H1 (cell line): ENCODE measurements at regions not wholly inside any gene's neighbourhood (a gene's known extent, or its start where the extent isn't known, plus 50 kb on each side); places are given as distances from the start of the nearest gene placed in this dataset.

Experiments
- CTCF ChIA-PET: fragments of 300-600 bp; sonication (Branson Sonifier 250); formaldehyde crosslinking; loops from one replicate; lab custom pipeline; 2021; ENCODE audit not compliant: partially characterized antibody; lab: Charles Lee
- POLR2A ChIA-PET: fragments of 300-600 bp; sonication (Branson Sonifier 250); formaldehyde crosslinking; loops from one replicate; lab custom pipeline; 2021; ENCODE audit warnings: inconsistent platforms; ENCODE audit not compliant: partially characterized antibody; lab: Charles Lee
- DNase-seq, 2 experiments: peaks; one replicate each; pipeline versions ENCODE4 v3.0.0 to v3.0.0-alpha.2; 2010 to 2022; ENCODE audit warnings: low spot score in 2 of 2, low read depth in 1 of 2, mixed read lengths in 1 of 2
- FAIRE-seq: peaks from 2 replicates; lab custom pipeline; 2011; peaks lifted over from hg19 to GRCh38; lab: Jason Lieb, UNC
- H2AFZ ChIP-seq: 2 replicates; pipeline ENCODE4 v1.8.1; 2012; ENCODE audit warnings: low read length, inconsistent platforms
- H2AK5ac ChIP-seq: 2 replicates; pipeline ENCODE4 v1.6.1; 2013; ENCODE audit warnings: low read depth, low read length
- H2BK120ac ChIP-seq: replicated peaks from 2 replicates; pipeline ENCODE3; 2013; ENCODE audit warnings: low read depth, low read length, inconsistent platforms
- H2BK12ac ChIP-seq: 2 replicates; pipeline ENCODE4 v1.6.1; 2013; ENCODE audit warnings: low read depth, low read length
- H2BK15ac ChIP-seq: 2 replicates; pipeline ENCODE4 v1.6.1; 2013; ENCODE audit warnings: low read length
- H2BK20ac ChIP-seq: 2 replicates; pipeline ENCODE4 v1.6.1; 2013; ENCODE audit warnings: low read length
- H2BK5ac ChIP-seq: 2 replicates; pipeline ENCODE4 v1.6.1; 2013; ENCODE audit warnings: low read depth, low read length
- H3K14ac ChIP-seq: 2 replicates; pipeline ENCODE4 v1.6.1; 2013; ENCODE audit warnings: inconsistent platforms; ENCODE audit not compliant: insufficient read length
- H3K18ac ChIP-seq: 2 replicates; pipeline ENCODE4 v1.6.1; 2013; ENCODE audit warnings: low read length; ENCODE audit errors: extremely low read depth
- H3K23ac ChIP-seq: 2 replicates; pipeline ENCODE4 v1.6.1; 2013; ENCODE audit warnings: inconsistent platforms; ENCODE audit not compliant: insufficient read length
- H3K23me2 ChIP-seq: 2 replicates; pipeline ENCODE4 v1.6.1; 2013; ENCODE audit warnings: low read depth, low read length
- H3K27ac ChIP-seq: 2 replicates; pipeline ENCODE4 v1.6.1; 2011; ENCODE audit warnings: low read depth, low read length, inconsistent platforms
- H3K27me3 ChIP-seq, 4 experiments: replicated peaks in 1 of 4; 1 replicate in 1 of 4; 2 replicates in 3 of 4; pipeline versions ENCODE4 v1.6.1 to v1.8.1; 2011 to 2013; ENCODE audit warnings: low read length in 3 of 4, mild to moderate bottlenecking in 3 of 4, inconsistent platforms in 2 of 4, mixed read lengths in 2 of 4, moderate library complexity in 1 of 4; ENCODE audit not compliant: control insufficient read depth in 3 of 4, insufficient read depth in 3 of 4; ENCODE audit errors: extremely low read depth in 1 of 4
- H3K36me3 ChIP-seq, 4 experiments: 2 replicates each; pipeline versions ENCODE4 v1.6.1 to v1.8.1; 2011 to 2013; ENCODE audit warnings: mild to moderate bottlenecking in 4 of 4, low read length in 3 of 4, moderate library complexity in 2 of 4, control low read depth in 1 of 4, inconsistent platforms in 1 of 4; ENCODE audit not compliant: insufficient read depth in 4 of 4, control insufficient read depth in 2 of 4
- H3K4ac ChIP-seq: replicated peaks from 2 replicates; pipeline ENCODE3; 2013; ENCODE audit warnings: low read length, low read depth, mixed read lengths, inconsistent platforms; ENCODE audit not compliant: insufficient read length
- H3K4me1 ChIP-seq, 4 experiments: replicated peaks in 1 of 4; 1 replicate in 1 of 4; 2 replicates in 3 of 4; pipeline versions ENCODE4 v1.6.1 to v1.8.1; 2011 to 2013; ENCODE audit warnings: low read length in 3 of 4, inconsistent platforms in 2 of 4, mixed read lengths in 1 of 4; ENCODE audit not compliant: insufficient read depth in 4 of 4, control insufficient read depth in 3 of 4
- H3K4me2 ChIP-seq, 2 experiments: 2 replicates each; pipeline versions ENCODE4 v1.6.1 to v1.8.1; 2011 to 2013; ENCODE audit warnings: low read depth in 2 of 2, low read length in 2 of 2, control low read depth in 1 of 2, inconsistent platforms in 1 of 2, mild to moderate bottlenecking in 1 of 2; ENCODE audit not compliant: insufficient read depth in 1 of 2
- H3K4me3 ChIP-seq, 4 experiments: fragments of 200-600, 300-600 bp in 1 of 4; sonication (generic), shearing (Covaris generic), sonication (Bioruptor Twin) in 1 of 4; 2 replicates each; pipeline versions ENCODE4 v1.5.1 to v1.8.1; 2011 to 2016; ENCODE audit warnings: low read length in 4 of 4, low read depth in 3 of 4, control low read depth in 2 of 4, inconsistent platforms in 2 of 4, mild to moderate bottlenecking in 2 of 4, mixed read lengths in 1 of 4, moderate library complexity in 1 of 4; ENCODE audit not compliant: insufficient read depth in 2 of 4; ENCODE audit errors: extremely low read depth in 1 of 4
- H3K56ac ChIP-seq: replicated peaks from 2 replicates; pipeline ENCODE3; 2013; ENCODE audit warnings: low read depth, mild to moderate bottlenecking, mixed read lengths, low read length, inconsistent platforms; ENCODE audit not compliant: insufficient read length
- H3K79me1 ChIP-seq: 2 replicates; pipeline ENCODE4 v1.6.1; 2013; ENCODE audit warnings: low read depth, low read length, control low read depth
- H3K79me2 ChIP-seq, 2 experiments: 2 replicates each; pipeline versions ENCODE4 v1.6.1 to v1.8.1; 2012 to 2013; ENCODE audit warnings: low read length in 2 of 2, mild to moderate bottlenecking in 2 of 2, inconsistent platforms in 1 of 2; ENCODE audit not compliant: insufficient read depth in 2 of 2, control insufficient read depth in 1 of 2
- H3K9ac ChIP-seq, 4 experiments: replicated peaks in 1 of 4; 1 replicate in 1 of 4; 2 replicates in 3 of 4; pipeline versions ENCODE4 v1.6.1 to v1.8.1; 2011 to 2013; ENCODE audit warnings: low read depth in 3 of 4, low read length in 3 of 4, control low read depth in 2 of 4, mild to moderate bottlenecking in 2 of 4, moderate library complexity in 2 of 4, inconsistent platforms in 1 of 4; ENCODE audit errors: extremely low read depth in 1 of 4
- H3K9me3 ChIP-seq, 2 experiments: 2 replicates each; pipeline versions ENCODE4 v1.6.1 to v1.8.1; 2012 to 2013; ENCODE audit warnings: mild to moderate bottlenecking in 2 of 2, moderate library complexity in 2 of 2, control low read depth in 1 of 2, inconsistent platforms in 1 of 2, low read depth in 1 of 2, low read length in 1 of 2, mixed read lengths in 1 of 2; ENCODE audit not compliant: insufficient read depth in 2 of 2
- H4K20me1 ChIP-seq, 2 experiments: replicated peaks in 1 of 2; 2 replicates each; pipeline versions ENCODE3 to v1.8.1; 2011 to 2013; ENCODE audit warnings: inconsistent platforms in 2 of 2, low read length in 2 of 2, mild to moderate bottlenecking in 1 of 2; ENCODE audit not compliant: insufficient read depth in 2 of 2, control insufficient read depth in 1 of 2
- H4K5ac ChIP-seq: 2 replicates; pipeline ENCODE4 v1.6.1; 2013; ENCODE audit warnings: low read length, low read depth, mixed read lengths, inconsistent platforms; ENCODE audit not compliant: insufficient read length
- H4K8ac ChIP-seq: 2 replicates; pipeline ENCODE4 v1.8.0; 2013; ENCODE audit warnings: mild to moderate bottlenecking, moderate library complexity, low read length, inconsistent platforms; ENCODE audit not compliant: insufficient read depth; ENCODE audit errors: extremely low read depth
- H4K91ac ChIP-seq: replicated peaks from 2 replicates; pipeline ENCODE3; 2013; ENCODE audit warnings: low read length, mixed read lengths, inconsistent platforms; ENCODE audit not compliant: insufficient read length
- ASH2L ChIP-seq: fragments of 200-600, 300-600 bp; sonication (generic); IDR thresholded peaks from one replicate; pipeline ENCODE4 v1.7.1; 2017; ENCODE audit warnings: low read length
- GTF2F1 ChIP-seq: IDR thresholded peaks from 2 replicates; pipeline ENCODE4 v1.6.1; 2012; ENCODE audit warnings: low read depth, low read length, improper control_type of control experiment, borderline replicate concordance
- KDM1A ChIP-seq: fragments of 200-600, 300-600 bp; sonication (generic); IDR thresholded peaks from 2 replicates; pipeline ENCODE4 v1.7.1; 2016; ENCODE audit warnings: mild to moderate bottlenecking, low read length, borderline replicate concordance
- MAX ChIP-seq: IDR thresholded peaks from 2 replicates; pipeline ENCODE4 v1.6.1; 2012; ENCODE audit warnings: inconsistent platforms
- SUZ12 ChIP-seq: fragments of 200-600 bp; sonication (generic); IDR thresholded peaks from 2 replicates; pipeline ENCODE4 v1.6.1; 2012; ENCODE audit warnings: mild to moderate bottlenecking, inconsistent platforms, low read length, moderate library complexity, mixed read lengths
- TEAD4 ChIP-seq: IDR thresholded peaks from 2 replicates; pipeline ENCODE4 v1.6.1; 2012; ENCODE audit warnings: low read depth, low read length, inconsistent platforms, mixed read lengths
- USF2 ChIP-seq: IDR thresholded peaks from 2 replicates; pipeline ENCODE4 v1.6.1; 2011; ENCODE audit warnings: low read length, improper control_type of control experiment

GRCh38 chr3:145906301-145906700, 254.7 kb downstream of the PLOD2 start:
- CTCF ChIA-PET = interaction anchor here (1.9 kb wide), 1 partner anchor 10 kb away, joined by 5 read pairs; no protein-coding TSS in a partner anchor
- TF ChIP-seq ASH2L = no peak
- no peak for TF ChIP-seq KDM1A
- TF ChIP-seq SUZ12 = no peak
- no peak for TF ChIP-seq GTF2F1
- no peak for TF ChIP-seq MAX
- no peak for TF ChIP-seq USF2
- no peak for TF ChIP-seq TEAD4

More at GRCh38 chr3:145906301-145906700, 254.7 kb downstream of the PLOD2 start:
- H2BK20ac ChIP-seq = no peak overlapping the region
- H2AFZ ChIP-seq = no peak overlapping the region
- POLR2A ChIA-PET = no interaction called here
- H3K56ac ChIP-seq = no peak overlapping the region
- no peaks in the 10 kb centered on the region for H3K27me3 ChIP-seq
- no peak for DNase-seq
- no peak overlapping the region for H3K4ac ChIP-seq
- H4K91ac ChIP-seq = no peak overlapping the region
- H3K23ac ChIP-seq = no peak overlapping the region
- no peak overlapping the region for H3K18ac ChIP-seq
- H3K9ac ChIP-seq = no peak overlapping the region
- FAIRE-seq = no peak
- H2BK120ac ChIP-seq = no peak overlapping the region
- no peak overlapping the region for H2BK15ac ChIP-seq
- H3K4me3 ChIP-seq = no peak overlapping the region
- H3K23me2 ChIP-seq = no peaks in the 10 kb centered on the region
- H3K4me2 ChIP-seq = no peak overlapping the region
- H3K4me1 ChIP-seq = no peaks in the 10 kb centered on the region; a peak in 1 of 7 replicates
- no peaks in the 10 kb centered on the region for H3K79me2 ChIP-seq
- H2BK12ac ChIP-seq = no peak overlapping the region
- H4K8ac ChIP-seq = no peak overlapping the region
- no peak overlapping the region for H2AK5ac ChIP-seq
- H3K14ac ChIP-seq = no peak overlapping the region
- no peak overlapping the region for H3K27ac ChIP-seq
- H2BK5ac ChIP-seq = no peak overlapping the region
- no peaks in the 10 kb centered on the region for H3K79me1 ChIP-seq
- H3K36me3 ChIP-seq = no peaks in the 10 kb centered on the region
- H4K5ac ChIP-seq = no peak overlapping the region
- H4K20me1 ChIP-seq = no peaks in the 10 kb centered on the region
- no peaks in the 10 kb centered on the region for H3K9me3 ChIP-seq
